HG02884 (cell line): ENCODE measurements at regions not wholly inside any gene's neighbourhood (a gene's known extent, or its start where the extent isn't known, plus 50 kb on each side); places are given as distances from the start of the nearest gene placed in this dataset.

Source experiments
- ATAC-seq: cut with Tn5 transposase; IDR thresholded peaks from one replicate; pipeline ENCODE4 v1.9.1; 2021; ENCODE audit warnings: mild to moderate bottlenecking, moderate library complexity; ENCODE audit not compliant: unreplicated experiment

DNA sequence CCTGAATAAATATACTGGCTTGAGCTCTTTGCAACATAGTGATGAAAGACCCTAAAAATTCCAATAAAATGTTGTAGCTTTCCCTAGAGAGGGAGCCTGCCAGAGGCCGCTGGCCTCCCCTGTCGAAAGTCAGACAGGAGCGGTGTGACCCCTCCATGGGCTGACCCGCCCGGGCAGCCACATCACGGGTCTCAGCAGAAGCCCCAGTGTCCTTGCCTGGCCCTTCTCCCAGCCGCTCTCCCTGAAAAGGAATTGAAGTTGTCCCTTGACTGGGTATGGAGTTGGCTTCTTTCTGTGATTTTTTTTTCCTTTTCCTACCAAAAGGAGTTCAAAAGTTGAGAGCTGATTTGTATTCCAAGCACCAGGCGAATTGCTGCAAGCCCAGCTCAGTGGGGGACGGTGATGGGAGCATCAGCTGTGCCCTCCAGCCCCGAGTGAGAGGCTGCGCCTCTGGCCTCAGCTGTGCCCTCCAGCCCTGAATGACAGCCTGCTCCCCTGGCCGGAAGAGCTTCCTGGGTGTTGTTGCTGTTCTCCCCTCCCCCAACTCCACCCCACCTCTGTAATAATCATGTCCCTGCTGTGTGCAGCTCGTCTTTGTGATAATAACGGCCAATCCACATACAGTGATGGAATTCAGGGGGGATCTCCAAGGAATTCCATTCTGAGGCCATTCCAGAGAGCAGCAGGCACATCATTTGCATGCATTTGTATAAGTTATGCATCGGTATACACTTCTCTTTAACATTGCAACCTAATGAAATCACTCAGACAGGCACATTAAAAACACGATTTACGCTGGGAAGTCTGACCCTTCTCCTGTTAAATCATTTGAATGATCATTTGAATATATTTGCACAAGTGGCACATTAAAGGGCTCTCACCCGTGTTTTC is 501.0 kb downstream of the EIPR1 start:
- ATAC-seq: no peak

GRCh38 chr2:2875831-2876230 is 501.8 kb downstream of the EIPR1 start:
- no peak for ATAC-seq

DNA sequence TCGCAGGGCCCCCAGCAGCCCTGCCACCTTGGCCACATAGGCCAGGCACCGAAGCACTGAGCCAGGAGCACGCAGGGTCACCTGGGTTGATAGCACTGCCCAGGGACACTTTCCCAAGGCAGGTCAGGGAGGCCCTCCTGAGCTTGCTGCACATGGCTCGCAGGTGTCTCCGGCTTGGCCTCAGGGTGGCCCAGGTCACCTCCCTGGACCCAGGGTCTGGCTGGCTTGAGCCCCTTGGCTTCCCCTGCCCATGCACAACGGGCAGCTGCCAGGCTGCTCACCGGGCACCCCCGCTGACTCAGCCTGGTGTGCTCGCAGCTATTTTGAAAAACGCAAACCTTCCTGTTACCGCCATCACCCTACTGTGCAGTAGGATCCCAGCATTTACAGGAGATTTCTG is 502.3 kb downstream of the EIPR1 start:
- no peak for ATAC-seq

- ATAC-seq: no peak
These were observed 502.8 kb downstream of the EIPR1 start for GRCh38 chr2:2874805-2875204.

DNA sequence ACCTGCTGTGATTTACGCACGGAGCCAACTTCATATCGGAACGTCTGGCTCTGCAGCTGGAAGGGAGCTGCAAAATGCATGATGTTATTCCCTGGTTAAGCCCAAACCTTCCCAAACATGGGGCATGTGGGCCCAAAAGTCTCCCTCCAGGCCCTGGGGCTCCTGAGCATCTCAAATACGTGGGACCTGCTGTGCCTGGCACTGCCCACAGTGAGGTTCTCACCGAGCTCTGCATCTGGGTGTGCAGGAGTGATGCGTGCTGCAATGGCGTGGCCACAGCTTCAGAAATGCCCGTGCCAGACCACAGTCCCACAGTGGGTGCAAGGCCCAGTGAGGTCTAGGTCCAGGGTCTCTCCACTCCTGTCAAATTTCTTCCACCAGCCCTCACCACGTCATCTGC is 503.3 kb downstream of the EIPR1 start:
- ATAC-seq: no peak

- no peak for ATAC-seq
These were observed 504.2 kb downstream of the EIPR1 start for GRCh38 chr2:2873450-2873811.

DNA sequence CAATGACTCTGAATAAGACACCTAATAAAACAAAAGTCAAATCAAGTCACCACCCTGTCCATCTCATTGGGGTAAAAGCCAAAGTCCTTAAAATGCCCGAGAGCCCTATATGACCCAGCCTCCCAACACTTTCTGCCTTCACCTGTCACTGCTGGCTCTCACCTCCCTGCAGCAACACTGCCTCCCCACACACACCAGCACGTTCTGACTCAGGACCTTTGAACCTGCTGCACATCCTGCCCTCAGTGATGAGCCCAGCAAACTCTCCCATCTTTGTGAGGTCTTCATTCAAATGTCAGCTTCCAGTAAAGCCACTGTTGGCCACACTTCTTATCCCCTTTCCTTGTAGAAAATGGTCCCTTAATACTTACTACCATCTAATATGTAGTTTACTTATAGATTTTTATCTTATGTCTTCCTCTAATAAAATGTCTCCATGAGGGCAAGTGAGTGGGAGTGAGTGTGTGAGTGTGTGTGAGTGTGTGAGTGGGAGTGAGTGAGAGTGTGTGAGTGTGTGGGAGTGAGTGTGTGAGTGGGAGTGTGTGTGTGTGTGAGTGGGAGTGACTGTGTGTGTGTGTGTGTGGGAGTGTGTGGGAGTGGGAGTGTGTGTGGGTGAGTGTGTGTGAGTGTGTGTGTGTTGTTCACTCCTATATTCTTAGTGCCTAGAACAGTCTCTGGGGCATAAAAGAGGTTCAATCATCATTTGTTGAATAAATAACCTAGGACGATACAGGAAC is 504.7 kb downstream of the EIPR1 start:
- ATAC-seq: no peak

DNA sequence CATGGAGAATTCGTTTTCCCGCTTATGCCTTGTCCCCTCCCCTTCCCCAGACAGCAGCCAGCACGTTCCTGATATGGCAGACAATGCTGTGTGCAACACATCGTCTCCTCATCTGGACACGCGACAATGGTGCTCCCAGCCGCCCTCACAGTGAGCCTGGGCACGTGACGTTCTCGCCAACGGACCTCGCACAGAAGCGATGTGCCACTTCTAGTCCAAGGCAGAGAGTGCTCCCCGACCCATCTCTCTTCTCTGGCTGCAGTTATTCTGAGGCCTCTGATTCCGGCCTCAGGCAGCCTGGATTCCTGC is 505.4 kb downstream of the EIPR1 start:
- ATAC-seq: no peak

GRCh38 chr2:2871480-2872308 is 505.9 kb downstream of the EIPR1 start:
- ATAC-seq: no peak

GRCh38 chr2:2870106-2870505 is 507.5 kb downstream of the EIPR1 start:
- ATAC-seq: no peak

DNA sequence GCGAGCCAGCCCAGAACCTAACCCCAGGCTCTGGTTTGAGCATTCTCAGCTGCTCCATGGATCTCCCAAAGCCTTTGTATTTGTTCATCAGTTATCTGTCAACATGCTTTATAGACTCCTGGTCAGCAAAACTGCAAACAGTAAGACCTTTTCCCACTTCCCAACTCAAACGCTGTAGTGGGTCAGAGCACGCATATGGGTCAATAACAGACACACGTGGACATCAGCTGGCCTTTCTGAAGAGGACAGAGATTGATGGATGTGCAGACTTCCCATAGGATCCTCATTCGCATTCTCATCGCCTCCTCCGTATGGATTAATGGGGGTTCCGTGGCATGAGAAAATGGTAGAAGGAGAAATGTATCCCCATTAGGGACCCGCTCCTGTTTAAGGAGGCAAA is 508.1 kb downstream of the EIPR1 start:
- ATAC-seq: no peak

DNA sequence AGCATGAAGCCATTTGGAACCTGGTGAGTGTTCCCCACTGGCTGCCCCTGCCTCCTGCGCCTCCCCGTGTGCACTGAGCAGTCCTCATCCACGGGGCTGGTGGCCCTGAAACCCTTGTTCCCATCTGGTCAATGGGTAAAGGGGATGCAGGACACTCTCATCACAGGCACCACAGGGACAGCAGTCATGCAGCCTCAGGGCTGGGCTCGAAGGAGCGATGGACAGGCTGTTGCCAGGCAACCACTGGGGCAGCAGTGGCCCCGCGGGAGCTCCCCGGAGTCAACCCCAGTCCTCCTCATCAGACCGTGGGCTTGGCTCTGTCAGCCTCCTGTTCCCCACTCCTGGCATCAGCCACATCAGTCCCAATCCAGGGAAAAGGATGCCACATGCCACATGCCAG is 509.5 kb downstream of the EIPR1 start:
- ATAC-seq: no peak

GRCh38 chr2:2867397-2867979 is 510.1 kb downstream of the EIPR1 start:
- ATAC-seq: no peak

DNA sequence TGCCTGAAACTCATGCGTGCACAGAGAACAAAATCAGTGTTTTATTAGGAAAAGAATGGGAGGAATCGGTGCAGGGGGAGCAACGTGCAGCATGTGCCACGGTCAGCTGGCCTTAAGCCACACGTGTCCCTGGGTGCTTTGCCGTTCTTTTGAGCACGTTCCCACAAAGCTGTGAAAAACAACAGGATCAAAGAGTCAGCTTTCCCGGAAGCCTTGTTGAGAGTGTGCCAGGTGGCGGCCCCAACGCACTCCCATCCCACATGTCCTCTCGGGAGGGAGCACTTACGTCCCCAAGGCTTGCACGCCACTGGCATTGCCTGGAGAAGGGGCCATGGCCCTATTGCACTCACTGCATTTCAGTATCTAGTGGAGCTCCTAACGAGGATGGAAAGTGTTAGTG is 511.2 kb downstream of the EIPR1 start:
- ATAC-seq: no peak

- no peak for ATAC-seq
These were observed 515.2 kb downstream of the EIPR1 start for GRCh38 chr2:2862386-2862785.

- no peak for ATAC-seq
These were observed 515.9 kb downstream of the EIPR1 start for GRCh38 chr2:2861666-2862240.

GRCh38 chr2:2860589-2861300 is 516.9 kb downstream of the EIPR1 start:
- ATAC-seq: no peak

- ATAC-seq: no peak
These were observed 517.9 kb downstream of the EIPR1 start for GRCh38 chr2:2859732-2860131.

DNA sequence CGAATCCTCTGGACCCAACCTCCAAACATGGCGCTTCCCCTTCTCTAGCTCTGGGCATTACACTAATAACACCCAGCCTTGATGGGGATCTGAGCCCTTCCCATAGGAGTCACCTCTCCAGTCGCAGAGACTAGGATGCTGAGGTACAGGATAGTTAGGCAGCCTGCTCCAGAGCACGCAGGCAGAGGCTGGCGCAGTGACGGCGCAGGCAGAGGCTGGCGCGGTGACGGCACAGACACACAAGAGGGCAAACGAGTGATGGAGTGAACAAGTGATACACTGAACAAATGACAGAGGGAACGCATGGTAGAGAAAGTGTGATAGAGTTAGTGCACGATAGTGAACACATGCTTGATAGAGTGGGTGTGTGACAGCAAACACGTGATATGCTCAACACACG is 518.5 kb downstream of the EIPR1 start:
- no peak for ATAC-seq

- ATAC-seq: no peak
These were observed 520.7 kb downstream of the EIPR1 start for GRCh38 chr2:2856723-2857415.
